ENCODE measurements at regions not wholly inside any gene's neighbourhood (a gene's known extent, or its start where the extent isn't known, plus 50 kb on each side); places are given as distances from the start of the nearest gene placed in this dataset.
"Not testable (repeated sequence)": the region's sequence is repeated elsewhere in the genome, so short reads cannot be mapped to it uniquely, and the experiment has no call there.

GRCh38 chr2:142545999-142546398, 331.5 kb upstream of the KYNU start:
- H3K4me1 ChIP-seq; FAIRE-seq; POLR2A ChIA-PET; H3K9me3 ChIP-seq; H3K4me3 ChIP-seq; DNase-seq (ENCODE audit: low read depth in 1 of 2, low spot score in 1 of 2); H3K4me2 ChIP-seq; ATAC-seq; H3K27ac ChIP-seq: not testable (repeated sequence)
- 97% methylated on average over 6 of the region's 30 CpGs for WGBS (ENCODE audit: missing lambda C conversion rate)
- CTCF ChIA-PET = interaction anchor here (0.6 kb wide), 1 partner anchor 24 kb away, joined by 5 read pairs; no protein-coding TSS in a partner anchor

GRCh38 chr2:142545036-142545435, 332.4 kb upstream of the KYNU start:
- TF ChIP-seq PHF8 (IDR thresholded peaks at IDR 0.05; ENCODE audit: borderline replicate concordance, low read depth) (no peak), CBX8 (IDR thresholded peaks at IDR 0.05) (no peak), SMC3 (IDR thresholded peaks at IDR 0.05) (no peak), FOXS1 (CRISPR knock-in tag; IDR thresholded peaks at IDR 0.05) (no peak), HOXA7 (CRISPR knock-in tag; IDR thresholded peaks at IDR 0.05) (no peak), HOXB5 (CRISPR knock-in tag; IDR thresholded peaks at IDR 0.05) (no peak), HES2 (IDR thresholded peaks at IDR 0.05) (no peak), FOSL2 (IDR thresholded peaks at IDR 0.05) (no peak), FOSL2 (CRISPR knock-in tag; IDR thresholded peaks at IDR 0.05) (no peak), CHD2 (IDR thresholded peaks at IDR 0.05; ENCODE audit: low read length, partially characterized antibody) (no peak)
- ATAC-seq = no peak
- Histone ChIP-seq H3K4me3 (no peak overlapping the region), H3K4me2 (no peak overlapping the region), H3K9me3 (peaks cover 3% of the 10 kb centered on the region; the same call in 2 of the 3 replicates), H3K4me1 (no peaks in the 10 kb centered on the region), H3K27ac (no peak overlapping the region)
- DNase-seq (ENCODE audit: low read depth in 1 of 2, low spot score in 1 of 2) = no peak
- no peak for FAIRE-seq
- WGBS (ENCODE audit: missing lambda C conversion rate) = 74% methylated on average over 3 of the region's 3 CpGs
- CTCF ChIA-PET = no interaction called here
- POLR2A ChIA-PET = no interaction called here

- no peak for ATAC-seq
- 67% methylated on average over 4 of the region's 4 CpGs for WGBS (ENCODE audit: missing lambda C conversion rate)
- POLR2A ChIA-PET = no interaction called here
- no peak for TF ChIP-seq MAFK (IDR thresholded peaks at IDR 0.05; ENCODE audit: partially characterized antibody)
- no peak for TF ChIP-seq RNF2 (IDR thresholded peaks at IDR 0.05; ENCODE audit: borderline replicate concordance, low read depth)
- TF ChIP-seq POLR2A (IDR thresholded peaks at IDR 0.05; ENCODE audit: low read length) = no peak
- no peak for TF ChIP-seq CBX8 (IDR thresholded peaks at IDR 0.05)
- TF ChIP-seq KDM1A (IDR thresholded peaks at IDR 0.05; ENCODE audit: low read depth) = no peak
- TF ChIP-seq TFCP2L1 (CRISPR knock-in tag; IDR thresholded peaks at IDR 0.05) = no peak
- TF ChIP-seq RCOR1 (IDR thresholded peaks at IDR 0.05; ENCODE audit: low read depth, low read length) = no peak
- TF ChIP-seq ZSCAN20 (CRISPR knock-in tag; IDR thresholded peaks at IDR 0.05) = no peak
- no peak for TF ChIP-seq NPAS2 (CRISPR knock-in tag; IDR thresholded peaks at IDR 0.05; ENCODE audit: borderline replicate concordance)
- TF ChIP-seq FOSL2 (IDR thresholded peaks at IDR 0.05) = no peak
- TF ChIP-seq FOSL2 (CRISPR knock-in tag; IDR thresholded peaks at IDR 0.05) = no peak
- TF ChIP-seq EP300 (IDR thresholded peaks at IDR 0.05) = no peak
- TF ChIP-seq ZFP36 (IDR thresholded peaks at IDR 0.05; ENCODE audit: borderline replicate concordance, partially characterized antibody) = no peak
- no peaks in the 10 kb centered on the region for H3K4me1 ChIP-seq
- no peak overlapping the region for H3K4me2 ChIP-seq
- CTCF ChIA-PET = no interaction called here
- H3K27ac ChIP-seq = no peak overlapping the region
- FAIRE-seq = no peak
- no peak overlapping the region for H3K4me3 ChIP-seq
- no peak for DNase-seq (ENCODE audit: low read depth in 1 of 2, low spot score in 1 of 2)
- H3K9me3 ChIP-seq = no peaks in the 10 kb centered on the region
Measured at GRCh38 chr2:142544173-142544572, 333.3 kb upstream of the KYNU start.

- DNase-seq (ENCODE audit: low read depth in 1 of 2, low spot score in 1 of 2) = no peak
- CTCF ChIA-PET = no interaction called here
- Histone ChIP-seq H3K4me1 (no peaks in the 10 kb centered on the region), H3K27ac (no peak overlapping the region), H3K4me2 (no peak overlapping the region), H3K4me3 (no peak overlapping the region), H3K9me3 (no peaks in the 10 kb centered on the region)
- WGBS (ENCODE audit: missing lambda C conversion rate) = 27% methylated on average over 1 of the region's 1 CpG
- TF ChIP-seq RCOR1 (IDR thresholded peaks at IDR 0.05; ENCODE audit: low read depth, low read length) (no peak), POLR2A (IDR thresholded peaks at IDR 0.05; ENCODE audit: low read length) (no peak), ZSCAN20 (CRISPR knock-in tag; IDR thresholded peaks at IDR 0.05) (no peak), MAX (IDR thresholded peaks at IDR 0.05) (no peak), GATA3 (IDR thresholded peaks at IDR 0.05; ENCODE audit: borderline replicate concordance) (no peak), CBX8 (IDR thresholded peaks at IDR 0.05) (no peak), HEYL (CRISPR knock-in tag; IDR thresholded peaks at IDR 0.05) (no peak), FOSB (CRISPR knock-in tag; IDR thresholded peaks at IDR 0.05) (no peak), HMGXB4 (CRISPR knock-in tag; IDR thresholded peaks at IDR 0.05; ENCODE audit: borderline replicate concordance) (no peak), BCL3 (IDR thresholded peaks at IDR 0.05) (no peak), MAZ (IDR thresholded peaks at IDR 0.05; ENCODE audit: borderline replicate concordance, low read depth, low read length) (no peak)
- ATAC-seq = no peak
- POLR2A ChIA-PET = no interaction called here
- FAIRE-seq = no peak
Measured at GRCh38 chr2:142542431-142542910, 335.0 kb upstream of the KYNU start.

Data from A549 (cell line).